CD4-positive, alpha-beta T cell treated with Interleukin-6 at 100 ng/mL for 8 hours (primary cell): ENCODE measurements at regions not wholly inside any gene's neighbourhood (a gene's known extent, or its start where the extent isn't known, plus 50 kb on each side); places are given as distances from the start of the nearest gene placed in this dataset.

Experiments used
- DNase-seq: peaks from one replicate; pipeline ENCODE4 v3.0.0-alpha.2; 2020; ENCODE audit warnings: mixed read lengths, low spot score

DNA sequence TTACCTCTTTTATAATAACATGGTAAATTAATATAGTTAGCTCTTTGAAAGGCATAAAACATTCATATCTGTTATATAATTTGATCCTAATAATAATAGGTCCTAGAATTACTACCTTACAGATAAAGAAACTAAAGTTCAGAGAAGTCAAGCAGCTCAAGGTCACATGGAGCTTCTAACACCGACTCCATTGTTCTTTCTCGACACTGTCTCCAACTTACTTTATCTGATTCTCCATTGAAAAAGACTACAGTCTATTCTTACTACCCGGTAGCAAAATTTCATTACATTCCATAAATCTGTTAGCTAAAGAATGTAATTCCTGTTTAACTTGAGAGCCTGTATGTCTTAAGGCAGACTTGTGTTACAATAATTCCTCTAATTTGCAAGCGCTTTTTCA is 96.3 kb upstream of the TMEM161B start:
- DNase-seq: no peak

DNA sequence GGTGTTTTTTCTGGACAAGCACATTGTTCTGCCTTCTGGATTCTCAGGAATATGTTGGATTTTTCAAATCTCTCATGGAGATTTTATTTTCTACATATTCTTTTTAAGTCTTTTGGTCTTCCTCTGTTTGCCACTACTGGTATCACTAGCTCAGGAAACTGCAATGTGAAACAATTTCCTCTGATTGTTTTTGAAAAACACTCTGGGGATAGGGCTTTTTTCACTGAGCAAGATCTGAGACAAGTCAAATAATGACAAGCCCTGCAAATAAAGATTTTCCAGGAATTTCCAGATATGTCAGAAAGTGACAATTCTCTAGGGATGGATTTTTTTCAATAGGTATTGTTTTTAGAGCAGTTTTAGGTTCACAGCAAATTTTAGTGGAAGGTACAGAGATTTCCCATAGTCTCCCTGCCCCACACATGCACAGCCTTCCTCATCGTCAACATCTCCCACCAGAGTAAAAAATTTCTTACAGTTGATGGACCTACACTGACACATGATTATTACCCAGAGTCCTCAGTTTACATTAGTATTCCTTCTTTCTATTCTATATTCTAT is 86.9 kb upstream of the TMEM161B start:
- DNase-seq: no peak

DNA sequence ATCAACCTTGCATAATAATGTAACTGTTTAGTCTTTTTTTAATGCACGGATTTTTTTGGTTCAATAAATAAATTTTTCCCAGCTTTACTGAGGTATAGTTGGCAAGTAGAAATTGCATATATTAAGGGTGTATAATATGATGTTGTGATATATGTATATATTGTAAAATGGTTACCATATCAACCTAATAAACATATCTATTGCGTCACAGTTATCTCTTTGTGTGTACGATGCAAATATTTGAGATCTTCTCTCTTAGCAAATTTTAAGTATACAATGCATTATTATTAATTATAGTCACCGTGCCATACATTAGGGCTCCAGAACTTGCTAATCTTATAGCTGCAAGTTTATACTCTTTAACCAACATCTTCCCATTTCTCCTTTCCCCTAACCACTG is 57.2 kb upstream of the TMEM161B start:
- no peak for DNase-seq

DNA sequence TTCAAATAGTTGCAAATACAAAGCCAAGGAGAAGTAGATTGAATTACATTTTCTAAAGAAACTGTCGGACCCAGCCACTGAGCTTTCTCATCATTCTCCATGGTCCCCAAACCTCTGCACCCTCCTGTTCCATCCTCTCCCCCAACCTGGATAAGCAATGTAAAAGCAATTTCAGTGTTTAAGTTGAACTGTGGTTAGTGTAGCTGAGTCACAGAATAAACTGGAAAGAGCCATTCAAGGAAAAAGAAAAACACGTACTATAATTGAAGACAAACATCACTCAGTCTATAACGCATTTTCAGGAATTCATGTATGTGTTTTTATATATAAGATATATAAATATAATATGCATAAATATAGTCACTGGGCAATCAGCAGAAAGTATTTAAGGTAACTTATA is 54.1 kb upstream of the TMEM161B start:
- DNase-seq: no peak
